NB4 (cell line): ENCODE measurements at regions not wholly inside any gene's neighbourhood (a gene's known extent, or its start where the extent isn't known, plus 50 kb on each side); places are given as distances from the start of the nearest gene placed in this dataset.
A peak's percentile ranks its signal among the peaks of the same experiment; 100 is the strongest.

ENCODE experiments used
- DNase-seq: peaks from one replicate; pipeline ENCODE4 v3.0.0; 2010; ENCODE audit warnings: low read depth
- H3K4me3 ChIP-seq: one replicate; pipeline ENCODE4 v1.5.1; 2011; ENCODE audit warnings: mild to moderate bottlenecking, low read depth, low read length, moderate library complexity
- CTCF ChIP-seq: IDR thresholded peaks from one replicate; pipeline ENCODE4 v1.5.1; 2012; ENCODE audit warnings: low read depth, low read length
- MAX ChIP-seq: IDR thresholded peaks from 2 replicates; pipeline ENCODE4 v1.6.1; 2011; ENCODE audit warnings: low read depth, low read length
- MYC ChIP-seq: IDR thresholded peaks from 2 replicates; pipeline ENCODE4 v1.6.1; 2011; ENCODE audit warnings: low read depth, low read length
- POLR2A ChIP-seq: IDR thresholded peaks from 2 replicates; pipeline ENCODE4 v1.6.1; 2011; ENCODE audit warnings: mild to moderate bottlenecking; ENCODE audit not compliant: insufficient read length; ENCODE audit errors: extremely low read depth

GRCh38 chr19:5263615-5264014, 77.0 kb downstream of the PTPRS start:
- TF ChIP-seq MYC (no peak), POLR2A (no peak), MAX (no peak), CTCF (no peak)
- no peak for DNase-seq
- no peak overlapping the region for H3K4me3 ChIP-seq

GRCh38 chr19:5262721-5263120, 77.9 kb downstream of the PTPRS start:
- peak; percentile 75 for DNase-seq
- H3K4me3 ChIP-seq = no peak overlapping the region
- TF ChIP-seq MAX (no peak), POLR2A (no peak), MYC (no peak), CTCF (no peak)

- no peak for DNase-seq
- no peak overlapping the region for H3K4me3 ChIP-seq
- TF ChIP-seq MAX (no peak), POLR2A (no peak), CTCF (no peak), MYC (no peak)
These were observed 79.3 kb downstream of the PTPRS start for GRCh38 chr19:5261156-5261890.

- DNase-seq = no peak
- no peak overlapping the region for H3K4me3 ChIP-seq
- TF ChIP-seq MYC (no peak), MAX (no peak), POLR2A (no peak), CTCF (no peak)
These were observed 80.1 kb downstream of the PTPRS start for GRCh38 chr19:5260381-5260967.

- H3K4me3 ChIP-seq = no peak overlapping the region
- DNase-seq = no peak
- TF ChIP-seq MYC (no peak), CTCF (no peak), POLR2A (no peak), MAX (no peak)
These were observed 80.9 kb downstream of the PTPRS start for GRCh38 chr19:5259750-5260149.
